GM18511 (cell line): ENCODE measurements at regions not wholly inside any gene's neighbourhood (a gene's known extent, or its start where the extent isn't known, plus 50 kb on each side); places are given as distances from the start of the nearest gene placed in this dataset.
A peak's percentile ranks its signal among the peaks of the same experiment; 100 is the strongest.
"Not testable (repeated sequence)": the region's sequence is repeated elsewhere in the genome, so short reads cannot be mapped to it uniquely, and the experiment has no call there.

Experiments
- ATAC-seq: cut with Tn5 transposase; IDR thresholded peaks from one replicate; pipeline ENCODE4 v1.9.1; 2021; ENCODE audit warnings: mild to moderate bottlenecking, moderate library complexity; ENCODE audit not compliant: unreplicated experiment

GRCh38 chr5:124103056-124103455 lies 591.1 kb downstream of the CSNK1G3 start:
- ATAC-seq: not testable (repeated sequence)

GRCh38 chr5:124102486-124102885 lies 590.5 kb downstream of the CSNK1G3 start:
- no peak for ATAC-seq

- no peak for ATAC-seq
Measured at GRCh38 chr5:124093658-124094057, 581.7 kb downstream of the CSNK1G3 start.

GRCh38 chr5:124090115-124090514 lies 578.1 kb downstream of the CSNK1G3 start:
- ATAC-seq: no peak

GRCh38 chr5:124089578-124089977 lies 577.6 kb downstream of the CSNK1G3 start:
- no peak for ATAC-seq

GRCh38 chr5:124088289-124089032 lies 576.5 kb downstream of the CSNK1G3 start:
- ATAC-seq: no peak

- no peak for ATAC-seq
Measured at GRCh38 chr5:124087752-124088151, 575.8 kb downstream of the CSNK1G3 start.

- no peak for ATAC-seq
Measured at GRCh38 chr5:124080256-124080655, 568.3 kb downstream of the CSNK1G3 start.

GRCh38 chr5:124079062-124079461 lies 567.1 kb downstream of the CSNK1G3 start:
- no peak for ATAC-seq

GRCh38 chr5:124074500-124074899 lies 562.5 kb downstream of the CSNK1G3 start:
- ATAC-seq: no peak

- ATAC-seq: no peak
Measured at GRCh38 chr5:124072570-124072969, 560.6 kb downstream of the CSNK1G3 start.

GRCh38 chr5:124071039-124071438 lies 559.1 kb downstream of the CSNK1G3 start:
- no peak for ATAC-seq

GRCh38 chr5:124065508-124065907 lies 553.5 kb downstream of the CSNK1G3 start:
- no peak for ATAC-seq

- no peak for ATAC-seq
Measured at GRCh38 chr5:124064956-124065355, 553.0 kb downstream of the CSNK1G3 start.

- no peak for ATAC-seq
Measured at GRCh38 chr5:124061663-124062062, 549.7 kb downstream of the CSNK1G3 start.

- no peak for ATAC-seq
Measured at GRCh38 chr5:124061068-124061430, 549.1 kb downstream of the CSNK1G3 start.

GRCh38 chr5:124060413-124061067 lies 548.6 kb downstream of the CSNK1G3 start:
- no peak for ATAC-seq

- ATAC-seq: no peak
Measured at GRCh38 chr5:124060011-124060410, 548.0 kb downstream of the CSNK1G3 start.

- ATAC-seq: no peak
Measured at GRCh38 chr5:124059200-124059599, 547.2 kb downstream of the CSNK1G3 start.

- peak; percentile 2 for ATAC-seq
Measured at GRCh38 chr5:124057724-124058231, 545.8 kb downstream of the CSNK1G3 start.

- ATAC-seq: peak; percentile 58
Measured at GRCh38 chr5:124056991-124057723, 545.2 kb downstream of the CSNK1G3 start.
